ENCODE measurements at regions not wholly inside any gene's neighbourhood (a gene's known extent, or its start where the extent isn't known, plus 50 kb on each side); places are given as distances from the start of the nearest gene placed in this dataset.

DNA sequence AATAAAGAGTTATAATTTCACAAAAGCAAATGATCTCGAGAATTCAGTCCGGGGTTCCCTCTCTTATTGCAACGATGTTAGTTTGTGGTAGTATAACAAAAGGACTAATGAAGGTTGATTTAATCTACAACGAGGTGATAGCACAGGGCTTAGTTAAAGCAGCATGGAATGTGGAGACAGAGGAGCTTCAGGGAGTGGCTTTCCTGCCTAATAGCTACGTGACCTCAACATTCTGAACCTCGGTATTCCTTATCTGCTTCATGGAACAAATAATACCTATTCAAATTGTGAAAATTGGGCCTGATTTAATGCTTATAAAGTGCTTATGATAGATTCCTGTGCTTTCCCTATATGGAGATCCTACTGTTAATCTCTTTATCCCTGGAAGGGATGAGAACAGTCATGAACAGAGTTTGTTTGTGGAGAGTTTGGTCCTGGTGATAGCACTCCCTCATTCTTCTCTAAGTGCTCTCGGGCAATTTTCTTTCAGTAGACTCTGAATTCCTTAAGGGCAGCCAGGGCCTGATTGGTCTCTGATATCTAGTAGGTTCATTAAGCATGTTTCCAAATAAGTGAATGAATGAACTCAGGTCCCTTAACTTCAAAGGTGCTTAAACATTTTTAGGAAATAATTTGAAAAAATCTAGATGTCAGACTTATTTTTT is 104.1 kb upstream of the TUT7 start:
- DNase-seq (ENCODE audit: low spot score): no peak
- TF ChIP-seq, protein P1, sequence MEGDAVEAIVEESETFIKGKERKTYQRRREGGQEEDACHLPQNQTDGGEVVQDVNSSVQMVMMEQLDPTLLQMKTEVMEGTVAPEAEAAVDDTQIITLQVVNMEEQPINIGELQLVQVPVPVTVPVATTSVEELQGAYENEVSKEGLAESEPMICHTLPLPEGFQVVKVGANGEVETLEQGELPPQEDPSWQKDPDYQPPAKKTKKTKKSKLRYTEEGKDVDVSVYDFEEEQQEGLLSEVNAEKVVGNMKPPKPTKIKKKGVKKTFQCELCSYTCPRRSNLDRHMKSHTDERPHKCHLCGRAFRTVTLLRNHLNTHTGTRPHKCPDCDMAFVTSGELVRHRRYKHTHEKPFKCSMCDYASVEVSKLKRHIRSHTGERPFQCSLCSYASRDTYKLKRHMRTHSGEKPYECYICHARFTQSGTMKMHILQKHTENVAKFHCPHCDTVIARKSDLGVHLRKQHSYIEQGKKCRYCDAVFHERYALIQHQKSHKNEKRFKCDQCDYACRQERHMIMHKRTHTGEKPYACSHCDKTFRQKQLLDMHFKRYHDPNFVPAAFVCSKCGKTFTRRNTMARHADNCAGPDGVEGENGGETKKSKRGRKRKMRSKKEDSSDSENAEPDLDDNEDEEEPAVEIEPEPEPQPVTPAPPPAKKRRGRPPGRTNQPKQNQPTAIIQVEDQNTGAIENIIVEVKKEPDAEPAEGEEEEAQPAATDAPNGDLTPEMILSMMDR (IDR thresholded peaks at IDR 0.05): no peak
- no peak for ATAC-seq (ENCODE audit: low FRiP score)

DNA sequence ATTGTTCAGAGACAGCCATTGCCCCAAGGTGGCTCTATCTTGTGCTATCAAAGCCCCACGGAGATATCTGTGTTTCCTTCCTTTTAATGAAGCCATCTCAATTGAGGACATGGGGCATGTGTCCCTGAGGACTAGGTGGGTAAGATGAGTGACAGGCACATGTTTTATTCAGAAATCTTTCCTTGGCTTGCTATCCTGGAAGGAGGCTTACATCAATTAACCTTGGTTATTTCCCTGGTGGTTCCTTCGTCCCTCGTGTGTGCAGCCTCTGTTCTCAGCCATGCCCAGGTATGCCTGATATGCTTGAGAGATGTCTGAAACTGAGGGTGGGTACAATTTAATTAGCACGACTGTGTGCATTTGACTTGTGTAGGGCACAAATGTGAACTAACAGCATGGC is 102.2 kb upstream of the TUT7 start:
- ATAC-seq (ENCODE audit: low FRiP score) (no peak), DNase-seq (ENCODE audit: low spot score) (no peak)
- TF ChIP-seq, protein P1 (IDR thresholded peaks at IDR 0.05): no peak

DNA sequence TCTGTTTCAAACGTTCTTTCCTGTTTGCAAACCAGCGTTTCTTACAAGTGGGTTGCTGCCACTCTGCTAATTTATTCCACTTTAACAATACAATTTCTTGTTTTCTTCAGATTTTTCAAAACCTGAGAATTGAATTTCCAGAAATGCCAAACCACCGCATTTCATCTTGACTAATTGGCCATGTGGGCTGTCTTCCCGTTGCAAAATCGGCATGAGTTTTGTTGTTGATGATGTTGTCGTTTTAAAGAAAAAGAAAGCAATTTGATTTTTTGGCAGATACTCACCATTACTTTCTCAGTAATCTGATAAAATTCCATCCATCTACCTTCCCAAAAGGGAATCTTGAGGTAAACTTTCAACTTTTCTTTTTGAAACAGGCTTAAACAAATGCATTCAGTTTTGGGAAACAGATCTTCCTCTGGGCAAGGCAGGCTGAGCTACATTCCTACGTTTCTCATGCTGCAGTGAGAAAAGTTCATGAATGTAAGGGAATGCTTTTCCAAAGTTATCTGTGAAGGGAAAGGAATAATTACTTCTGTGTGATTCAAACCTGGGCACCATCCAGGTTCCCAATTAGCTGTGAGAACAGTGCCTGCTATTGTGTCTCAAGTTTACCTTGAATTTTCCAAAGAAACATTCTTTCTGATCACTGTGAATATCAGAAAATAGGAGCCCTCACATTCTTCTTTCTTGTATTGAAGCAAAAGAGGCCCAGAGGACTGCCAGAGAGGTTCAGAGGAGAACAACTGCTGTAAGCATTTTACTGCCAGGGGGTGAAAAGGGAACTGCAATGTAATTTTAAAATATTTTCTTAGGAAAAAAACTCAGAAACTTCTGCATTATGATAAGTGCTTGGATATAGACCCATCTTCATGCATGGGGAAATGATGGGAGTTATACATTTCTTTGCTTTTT is 100.7 kb upstream of the TUT7 start:
- TF ChIP-seq, protein P1 (IDR thresholded peaks at IDR 0.05): no peak
- DNase-seq (ENCODE audit: low spot score): no peak
- peak; percentile 45 for ATAC-seq (ENCODE audit: low FRiP score)

DNA sequence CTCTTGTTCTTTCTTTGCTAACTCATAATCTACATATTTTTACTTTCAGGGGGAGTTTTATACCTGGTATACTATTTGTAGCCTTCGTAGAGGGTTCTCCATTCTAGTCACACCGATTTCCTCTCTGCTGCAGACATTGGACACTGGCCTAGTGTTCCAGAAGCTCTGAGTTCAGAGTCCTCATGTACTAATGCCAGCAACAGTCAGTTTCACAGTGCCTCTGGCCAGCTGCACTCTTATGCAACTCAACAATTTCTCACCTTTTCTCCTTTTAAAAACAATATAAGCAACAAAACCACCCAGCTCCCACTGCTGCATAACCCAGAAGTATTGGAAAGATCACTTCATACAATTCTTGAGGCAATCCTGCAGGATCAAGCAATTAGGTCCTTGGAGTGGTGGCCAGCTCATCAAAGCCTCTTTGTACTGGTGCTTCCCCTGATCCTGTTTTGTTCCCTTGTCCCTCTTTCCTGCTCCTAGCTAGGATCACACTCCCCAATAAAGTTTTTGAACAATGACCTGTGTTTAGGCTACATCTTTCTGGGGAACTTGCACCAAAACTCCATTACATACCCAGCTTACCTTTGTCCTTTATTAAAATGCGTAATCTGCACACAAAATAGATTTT is 98.1 kb upstream of the TUT7 start:
- no peak for ATAC-seq (ENCODE audit: low FRiP score)
- DNase-seq (ENCODE audit: low spot score): no peak
- TF ChIP-seq, protein P1 (IDR thresholded peaks at IDR 0.05): no peak

DNA sequence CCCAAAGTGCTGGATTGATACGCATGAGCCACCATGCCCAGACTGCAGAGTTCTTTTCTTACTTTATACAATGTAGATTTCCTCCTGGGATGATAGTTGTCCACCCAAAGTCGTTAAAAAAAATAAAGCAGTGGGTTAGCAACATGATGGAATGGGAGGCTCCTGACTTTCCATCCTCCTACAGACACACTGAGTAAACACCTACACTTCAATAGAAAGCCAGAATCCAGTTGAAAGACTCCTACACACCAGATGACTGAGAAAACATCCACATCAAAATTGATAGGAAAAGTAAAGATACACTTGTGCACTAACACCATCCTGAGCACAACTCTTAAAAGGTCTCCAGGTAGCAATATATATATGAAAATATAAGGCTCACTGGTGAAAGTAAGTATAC is 95.0 kb upstream of the TUT7 start:
- DNase-seq (ENCODE audit: low spot score) (no peak), ATAC-seq (ENCODE audit: low FRiP score) (no peak)
- TF ChIP-seq, protein P1 (IDR thresholded peaks at IDR 0.05): no peak

DNA sequence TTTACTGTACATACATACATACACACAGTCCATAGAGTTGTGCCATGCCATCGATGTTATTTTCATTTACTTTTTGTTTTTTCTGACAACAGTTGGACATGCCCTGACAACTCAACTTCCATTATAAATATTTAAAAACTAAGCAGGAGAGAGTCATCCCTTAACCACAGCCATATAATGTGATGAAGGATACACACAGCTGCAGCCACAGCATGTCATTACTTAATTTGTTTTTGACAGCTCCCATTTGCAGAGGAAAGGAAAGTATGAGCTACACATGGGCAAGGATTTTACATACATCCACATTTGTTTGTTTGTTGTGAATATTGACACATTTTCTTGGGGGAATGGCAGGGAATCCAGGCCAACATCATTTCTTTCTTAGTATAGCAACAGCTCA is 91.5 kb upstream of the TUT7 start:
- DNase-seq (ENCODE audit: low spot score): no peak
- TF ChIP-seq, protein P1 (IDR thresholded peaks at IDR 0.05): no peak
- no peak for ATAC-seq (ENCODE audit: low FRiP score)
